GM19372 (cell line): ENCODE measurements at regions not wholly inside any gene's neighbourhood (a gene's known extent, or its start where the extent isn't known, plus 50 kb on each side); places are given as distances from the start of the nearest gene placed in this dataset.
A peak's percentile ranks its signal among the peaks of the same experiment; 100 is the strongest.
"Not testable (repeated sequence)": the region's sequence is repeated elsewhere in the genome, so short reads cannot be mapped to it uniquely, and the experiment has no call there.

Experiments used
- ATAC-seq: cut with Tn5 transposase; IDR thresholded peaks from one replicate; pipeline ENCODE4 v1.9.1; 2021; ENCODE audit warnings: mild to moderate bottlenecking, low read depth, moderate library complexity; ENCODE audit not compliant: unreplicated experiment

DNA sequence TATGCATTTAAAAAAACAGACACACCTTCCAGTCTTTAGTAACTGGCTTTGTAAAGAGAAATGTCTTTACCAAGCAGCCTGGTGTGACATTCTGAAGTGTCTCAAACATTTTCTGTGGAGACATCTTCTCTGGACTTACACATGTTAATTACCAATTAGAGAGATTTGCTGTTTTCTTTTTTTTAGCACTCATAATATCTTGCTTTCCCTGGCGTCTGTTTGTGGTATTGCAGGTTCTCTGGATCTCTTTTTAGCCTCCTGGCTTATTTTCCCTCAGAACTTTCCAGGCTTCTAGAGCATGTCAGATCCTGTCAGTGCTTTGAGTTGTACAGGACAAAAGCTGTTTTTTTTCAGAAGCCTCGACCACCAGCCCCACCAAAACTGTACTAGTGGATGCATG is 92.5 kb downstream of the MSX2 start:
- ATAC-seq: no peak

DNA sequence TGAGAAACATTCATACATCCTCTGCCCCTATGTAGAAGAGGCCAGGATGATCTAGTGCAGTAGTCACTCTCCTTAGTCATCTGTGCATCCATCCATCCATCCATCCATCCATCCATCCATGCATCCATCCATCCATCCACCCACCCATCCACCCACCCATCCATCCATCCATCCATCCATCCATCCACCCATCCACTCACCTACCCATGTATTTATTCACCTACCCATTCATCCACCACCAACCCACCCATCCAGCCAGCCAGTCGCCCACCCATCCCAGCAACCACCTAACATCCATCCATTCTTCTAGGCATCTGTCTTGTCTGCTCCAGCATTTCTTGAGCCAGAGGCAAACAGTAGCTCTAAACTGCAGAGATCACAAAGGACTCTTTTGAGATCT is 87.1 kb downstream of the MSX2 start:
- ATAC-seq: no peak

DNA sequence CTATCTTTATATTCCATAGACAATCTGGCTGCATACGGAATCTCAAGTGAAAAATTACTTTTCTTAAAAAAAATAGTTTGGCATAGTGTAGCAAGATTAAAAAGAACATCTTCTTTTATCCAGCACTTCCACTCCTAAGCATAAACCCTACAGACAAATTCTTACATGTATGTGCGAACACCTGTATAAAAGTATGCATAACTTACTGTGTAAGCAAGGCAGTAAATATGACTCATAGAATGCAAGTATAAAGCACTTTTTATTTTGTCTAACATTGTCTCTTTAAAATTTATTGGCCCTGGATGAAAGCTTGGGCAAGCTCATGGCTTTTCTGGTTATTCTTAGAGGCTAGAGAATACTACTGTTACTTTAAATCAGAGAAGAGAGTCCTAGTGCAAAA is 86.4 kb downstream of the MSX2 start:
- ATAC-seq: no peak

DNA sequence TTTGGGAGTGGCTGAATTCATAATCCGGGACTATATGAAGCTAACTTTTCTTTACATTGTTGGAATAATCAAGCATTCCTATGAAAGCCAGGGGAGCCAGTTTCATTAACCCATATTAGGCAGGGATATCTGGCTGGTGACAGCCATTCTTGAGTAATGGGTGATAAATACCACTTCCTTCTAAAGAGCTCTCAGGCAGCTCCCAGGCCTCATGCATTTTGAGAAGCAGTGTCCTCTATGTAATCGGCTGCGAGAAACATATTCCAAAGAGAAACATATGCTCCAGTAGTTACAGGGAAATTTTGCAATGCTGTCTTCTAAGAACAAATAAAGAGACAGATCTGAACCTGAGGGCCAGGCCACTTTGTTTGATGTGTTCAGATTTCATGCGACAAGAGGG is 83.1 kb downstream of the MSX2 start:
- no peak for ATAC-seq

DNA sequence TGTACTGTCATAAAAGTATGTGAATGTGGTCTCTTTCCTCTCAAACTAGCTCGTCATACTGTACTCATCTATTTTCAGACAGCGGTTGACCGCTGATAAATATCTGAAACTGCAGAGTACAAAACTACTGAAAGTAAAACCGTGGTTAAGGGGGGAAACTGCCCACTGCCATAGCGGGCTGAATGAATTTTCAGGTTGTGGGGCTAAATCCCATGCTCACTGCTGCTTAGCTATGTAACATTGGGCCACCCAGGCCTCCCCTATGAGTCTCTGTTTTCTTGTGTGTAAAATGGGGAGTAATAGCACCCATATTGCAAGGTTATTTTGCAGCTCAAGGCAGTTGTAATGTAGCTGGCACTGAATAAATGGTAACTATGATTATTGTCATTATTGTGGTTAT is 82.3 kb downstream of the MSX2 start:
- no peak for ATAC-seq

DNA sequence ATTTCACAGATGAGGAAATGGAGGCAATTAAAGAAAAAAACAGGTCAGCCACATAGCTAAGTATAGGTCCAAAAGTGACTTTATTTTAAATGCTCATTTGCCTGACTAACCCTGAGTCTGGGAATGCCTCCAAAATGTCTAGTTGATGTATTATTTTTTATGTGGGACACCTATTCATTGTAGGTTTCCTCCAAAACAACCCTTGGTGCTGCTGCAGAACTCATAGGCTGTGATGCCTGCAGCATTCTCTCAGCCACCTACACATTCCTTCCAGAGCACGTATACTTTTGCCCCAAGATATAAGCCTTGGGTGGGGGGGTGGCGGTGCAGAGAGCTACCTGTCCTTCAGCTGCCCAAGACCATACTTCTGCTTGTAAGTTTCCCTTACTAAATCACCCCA is 77.4 kb downstream of the MSX2 start:
- no peak for ATAC-seq

DNA sequence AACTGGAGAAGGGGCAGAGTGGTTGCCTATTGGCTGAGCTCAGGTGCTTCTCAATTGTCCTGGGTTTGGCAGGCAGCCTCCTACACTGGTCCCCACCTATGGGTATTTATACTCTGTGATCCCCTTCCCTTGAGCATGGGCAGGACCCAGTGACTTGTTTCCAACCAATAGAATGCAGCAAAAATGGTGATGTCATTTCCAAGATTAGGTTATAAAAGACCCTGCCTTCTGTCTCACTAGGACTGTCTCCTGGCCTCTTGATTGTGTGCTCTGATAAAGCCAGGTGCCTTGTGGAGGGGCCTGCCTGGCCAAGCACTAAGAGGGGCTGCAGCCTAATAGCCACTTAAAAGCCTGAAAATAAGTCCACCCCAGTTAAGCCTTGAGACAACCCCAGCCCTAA is 76.1 kb downstream of the MSX2 start:
- no peak for ATAC-seq

DNA sequence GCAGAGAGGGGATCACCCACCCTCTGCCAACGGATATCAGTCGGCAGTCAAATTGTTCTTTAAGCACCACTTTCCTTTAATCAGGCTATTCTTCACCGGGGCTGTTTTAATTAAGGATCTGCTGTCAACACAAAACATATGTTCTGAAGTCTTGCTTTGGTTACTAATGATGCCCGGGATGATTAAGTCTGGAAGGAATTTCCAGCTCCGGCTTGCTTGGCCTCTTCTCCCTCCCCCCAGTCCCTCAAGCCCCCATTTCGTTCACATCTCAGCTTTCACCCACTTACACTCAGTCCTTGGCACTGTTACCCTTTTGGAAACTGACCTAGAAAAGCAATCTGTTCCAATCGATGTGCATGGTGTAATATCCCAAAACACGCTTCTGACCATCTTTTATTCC is 74.7 kb downstream of the MSX2 start:
- ATAC-seq: no peak

DNA sequence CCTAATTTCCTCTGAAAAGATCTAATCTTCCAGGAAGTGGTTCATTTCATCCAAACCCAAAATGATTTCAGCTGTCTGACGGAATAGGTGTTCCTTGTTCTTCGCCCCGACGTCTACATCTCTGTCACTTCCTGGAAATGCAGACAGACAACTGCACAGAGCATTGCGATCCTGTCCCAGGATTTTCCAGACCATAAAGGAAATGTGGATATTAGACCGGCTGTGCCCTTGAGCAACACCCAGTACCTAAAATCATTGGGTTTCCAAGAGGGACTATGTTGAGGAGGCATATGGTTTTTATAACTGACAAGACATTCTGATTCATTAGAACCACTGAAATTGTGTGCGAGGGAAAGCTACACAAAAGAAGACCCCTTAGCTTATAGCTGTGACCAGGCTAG is 74.2 kb downstream of the MSX2 start:
- ATAC-seq: no peak

DNA sequence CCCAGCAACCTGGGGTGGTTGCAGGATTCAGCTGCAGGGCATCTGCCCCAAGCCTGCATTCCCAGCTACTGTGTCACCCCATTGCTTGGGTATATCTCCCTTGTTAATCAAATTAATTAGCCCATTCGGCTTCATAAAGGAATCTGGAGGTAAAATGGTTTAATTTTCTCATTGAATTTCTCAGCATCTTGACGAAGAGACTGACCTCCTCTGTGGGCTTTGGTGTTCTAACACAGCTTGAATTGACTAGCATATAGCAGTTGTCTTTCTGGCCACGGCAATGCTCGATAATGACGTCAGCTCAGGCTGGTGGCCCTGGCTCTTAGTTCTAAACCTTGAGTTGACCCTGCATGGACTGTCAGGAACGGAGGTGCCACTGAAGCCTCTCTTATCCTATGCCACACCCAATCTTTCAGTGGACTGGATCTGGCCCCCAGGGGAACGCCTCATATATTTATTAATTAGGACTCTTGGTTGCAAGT is 72.4 kb downstream of the MSX2 start:
- ATAC-seq: no peak

DNA sequence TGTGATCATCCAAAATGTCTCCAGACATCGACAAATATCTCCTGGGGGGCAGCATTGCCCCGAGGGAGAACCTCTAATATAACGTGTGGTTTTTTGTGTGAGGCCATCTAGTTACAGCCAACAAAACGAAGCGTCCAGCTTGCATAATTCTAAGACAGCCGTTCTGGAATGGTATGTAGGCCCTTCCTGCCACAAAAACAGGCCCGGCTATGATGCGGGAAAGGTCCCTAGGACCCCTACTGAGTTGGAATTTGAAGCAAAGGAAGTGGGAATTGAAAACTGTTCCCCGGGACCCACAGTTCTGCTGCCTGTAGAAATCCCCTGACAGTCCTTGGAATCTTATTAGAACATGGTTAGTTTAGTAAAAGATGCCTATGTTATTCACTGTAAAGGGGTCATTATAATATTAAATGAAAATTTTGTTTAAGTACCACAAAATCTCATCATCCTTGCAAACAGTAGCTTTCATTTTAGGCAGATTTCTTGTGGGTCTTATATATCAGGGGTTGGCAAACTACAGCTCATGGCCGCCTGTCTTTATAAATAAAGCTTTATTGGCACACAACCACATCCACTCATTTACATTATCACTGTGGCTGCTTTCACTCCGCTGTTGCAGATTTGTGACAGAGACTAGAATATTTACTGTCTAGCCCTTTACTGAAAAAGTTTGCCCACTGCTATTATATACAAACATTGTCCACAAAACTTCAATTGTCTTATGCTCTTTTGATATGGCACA is 70.7 kb downstream of the MSX2 start:
- no peak for ATAC-seq

DNA sequence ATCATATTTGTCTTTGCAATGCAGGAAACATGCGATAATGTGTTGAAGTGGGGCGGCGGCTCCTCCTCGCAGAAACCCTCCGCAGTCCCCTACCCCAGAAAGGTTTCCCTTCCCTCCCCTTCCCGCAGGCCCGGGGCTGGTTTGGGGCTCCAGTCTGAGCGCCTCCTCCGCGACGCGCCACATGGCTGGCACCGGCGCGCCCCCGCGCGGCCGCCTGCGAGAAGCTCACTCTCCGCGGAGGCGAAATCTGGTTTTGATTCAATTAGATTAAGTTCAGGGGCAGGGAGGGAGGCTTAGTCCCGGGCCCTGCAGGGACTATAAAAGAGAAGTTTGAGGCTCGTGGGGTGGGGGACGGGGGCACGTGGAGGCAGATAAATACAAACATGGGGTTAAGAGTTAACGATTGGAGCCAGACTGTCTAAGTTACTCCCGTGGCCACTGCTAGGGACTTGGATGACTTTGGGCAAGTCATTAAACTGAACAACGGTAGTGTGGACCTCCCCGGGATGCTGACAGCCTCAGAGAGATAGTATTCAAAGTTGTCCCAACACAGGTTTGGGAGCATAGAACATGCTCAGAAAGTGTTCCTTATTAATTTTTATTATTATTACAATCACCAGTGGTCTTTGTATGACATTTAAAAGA is 69.4 kb downstream of the MSX2 start:
- ATAC-seq: peak; percentile 83

DNA sequence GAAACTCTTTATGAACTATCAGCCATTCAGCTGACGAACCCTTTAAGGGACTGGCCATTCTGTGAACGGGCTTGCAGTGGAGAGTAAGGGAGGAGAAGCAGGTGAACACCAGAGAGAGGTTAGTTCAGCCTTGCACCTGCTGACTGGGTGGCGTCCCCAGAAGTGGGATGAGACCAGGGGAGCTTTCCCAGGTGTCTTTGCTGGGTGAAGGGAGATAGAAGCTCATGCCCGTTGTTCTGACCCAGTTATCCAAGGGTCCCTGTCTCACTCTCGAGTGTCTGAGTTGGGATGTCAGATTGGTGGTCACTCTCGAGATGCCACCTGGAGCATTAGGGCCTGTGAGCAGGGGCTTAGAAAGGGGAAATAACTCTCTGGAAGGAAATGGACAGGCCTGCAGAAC is 68.7 kb downstream of the MSX2 start:
- ATAC-seq: no peak

DNA sequence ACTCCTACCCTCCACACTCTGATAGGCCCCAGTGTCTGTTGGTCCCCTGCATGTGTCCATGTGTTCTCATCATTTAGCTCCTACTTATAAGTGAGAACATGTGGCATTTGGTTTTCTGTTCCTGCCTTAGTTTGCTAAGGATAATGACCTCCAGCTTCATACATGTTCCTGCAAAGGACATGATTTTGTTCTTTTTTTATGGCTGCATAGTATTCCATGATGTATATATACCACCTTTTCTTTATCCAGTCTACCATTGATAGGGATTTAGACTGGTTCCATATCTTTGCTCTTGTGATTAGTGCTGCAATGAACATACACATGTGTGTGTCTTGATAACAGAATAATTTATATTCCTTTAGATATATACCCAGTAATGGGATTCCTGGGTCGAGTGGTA is 67.9 kb downstream of the MSX2 start:
- ATAC-seq: not testable (repeated sequence)

DNA sequence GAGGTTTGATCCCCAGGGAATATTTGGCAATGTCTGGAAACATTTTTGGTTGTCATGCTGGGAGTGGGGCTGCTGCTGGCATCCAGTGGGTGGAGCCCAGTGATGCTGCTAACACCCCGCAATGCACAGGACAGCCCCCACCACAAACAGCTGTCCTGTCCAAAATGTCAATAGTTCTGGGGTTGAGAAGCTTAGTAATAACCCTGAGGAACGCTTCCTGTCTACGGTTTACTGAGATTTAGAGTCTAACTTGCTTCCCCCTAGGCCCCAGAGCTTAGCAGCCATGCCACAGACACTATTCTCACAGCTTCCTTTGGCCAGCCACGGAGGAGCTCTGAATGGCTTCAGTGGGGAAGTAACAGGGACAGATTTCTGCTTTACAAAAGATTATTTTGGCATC is 66.5 kb downstream of the MSX2 start:
- no peak for ATAC-seq

DNA sequence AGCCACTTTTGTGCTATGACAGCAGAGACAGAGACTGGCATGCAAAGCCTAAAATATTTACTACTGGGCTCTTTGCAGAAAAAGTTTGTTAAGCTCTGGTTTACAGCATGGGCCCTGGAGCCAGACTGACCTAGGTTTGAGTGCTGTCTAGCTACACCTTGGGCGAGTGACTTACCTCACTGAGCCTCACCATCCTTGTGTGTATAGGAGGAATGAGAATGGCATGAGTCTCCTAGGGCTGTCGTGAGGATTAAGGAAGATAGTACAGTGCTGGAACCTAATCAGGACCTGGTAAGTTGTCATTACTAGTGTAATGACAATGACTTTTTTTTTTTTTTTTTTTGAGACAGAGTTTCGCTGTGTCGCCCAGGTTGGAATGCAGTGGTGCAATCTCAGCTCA is 65.2 kb downstream of the MSX2 start:
- ATAC-seq: no peak

DNA sequence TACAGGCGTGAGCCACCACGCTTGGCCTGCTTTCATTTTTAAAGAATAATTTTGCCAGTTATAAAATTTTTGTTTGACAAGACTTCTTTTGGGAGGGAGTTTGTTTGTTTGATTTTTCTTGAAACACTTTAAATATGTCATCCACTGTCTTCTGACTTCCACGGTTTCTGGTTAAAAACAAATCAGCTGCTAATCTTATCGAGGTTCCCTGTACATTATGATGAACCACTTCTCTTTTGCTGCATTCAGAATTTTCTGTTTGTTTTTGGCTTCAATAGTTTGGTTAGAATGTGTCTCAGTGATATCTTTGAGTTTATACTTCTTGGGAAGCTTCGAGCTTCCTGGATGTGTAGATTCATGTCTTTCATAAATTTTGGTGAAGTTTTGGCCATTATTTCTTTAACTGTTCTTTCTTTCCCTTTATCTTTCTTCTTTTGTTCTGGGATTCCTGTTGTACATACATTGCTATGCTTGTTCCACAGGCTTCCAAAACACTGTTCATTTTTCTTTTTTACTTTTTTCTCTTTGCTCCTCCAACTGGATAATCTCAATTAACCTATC is 60.8 kb downstream of the MSX2 start:
- no peak for ATAC-seq
